Gastroesophageal sphincter (tissue), 3 donors: ENCODE measurements at regions not wholly inside any gene's neighbourhood (a gene's known extent, or its start where the extent isn't known, plus 50 kb on each side); places are given as distances from the start of the nearest gene placed in this dataset.

ENCODE experiments used
- EP300 ChIP-seq: sonication (generic); formaldehyde crosslinking; IDR thresholded peaks from one replicate; pipeline ENCODE4 v1.6.1; 2017; ENCODE audit warnings: antibody characterized with exemption, mild to moderate bottlenecking
- POLR2A ChIP-seq, 2 donors: fragments of 450-650 bp; IDR thresholded peaks; one replicate each; pipeline ENCODE4 v1.6.1; 2017; ENCODE audit warnings: antibody characterized with exemption in 2 of 2, mild to moderate bottlenecking in 2 of 2, moderate library complexity in 1 of 2
- POLR2AphosphoS5 ChIP-seq: sonication (generic); formaldehyde crosslinking; IDR thresholded peaks from one replicate; pipeline ENCODE4 v1.6.1; 2017; ENCODE audit warnings: antibody characterized with exemption
- TF ChIP-seq, protein P1 (sequence below), 4 experiments: fragments of 200-600 bp in 2 of 4; fragments of 450-650 bp in 2 of 4; sonication (generic) in 1 of 4; IDR thresholded peaks; one replicate each; pipeline ENCODE4 v1.5.1; 2017 to 2019; ENCODE audit warnings: antibody characterized with exemption in 4 of 4, mild to moderate bottlenecking in 2 of 4, moderate library complexity in 2 of 4

DNA sequence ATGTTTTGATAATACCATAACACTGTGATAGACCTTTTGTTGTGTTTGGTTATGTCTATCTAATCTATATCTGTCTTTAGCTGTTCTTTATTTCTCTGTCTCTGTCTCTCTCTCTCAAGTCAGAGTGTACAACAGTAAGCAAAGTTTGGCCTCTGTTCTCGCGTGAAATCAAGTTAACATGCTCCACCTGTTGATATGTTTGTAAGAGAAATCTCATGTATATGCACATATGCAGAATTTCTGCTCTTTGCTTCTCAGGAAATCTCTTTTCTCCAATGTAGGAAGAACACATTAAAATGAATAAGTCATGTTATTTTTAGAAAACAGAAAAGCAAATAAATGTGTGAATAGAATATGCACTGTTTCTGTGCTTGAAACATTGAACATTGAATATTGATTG, 425.5 kb upstream of the SEMA6D start:
- TF ChIP-seq, protein P1, sequence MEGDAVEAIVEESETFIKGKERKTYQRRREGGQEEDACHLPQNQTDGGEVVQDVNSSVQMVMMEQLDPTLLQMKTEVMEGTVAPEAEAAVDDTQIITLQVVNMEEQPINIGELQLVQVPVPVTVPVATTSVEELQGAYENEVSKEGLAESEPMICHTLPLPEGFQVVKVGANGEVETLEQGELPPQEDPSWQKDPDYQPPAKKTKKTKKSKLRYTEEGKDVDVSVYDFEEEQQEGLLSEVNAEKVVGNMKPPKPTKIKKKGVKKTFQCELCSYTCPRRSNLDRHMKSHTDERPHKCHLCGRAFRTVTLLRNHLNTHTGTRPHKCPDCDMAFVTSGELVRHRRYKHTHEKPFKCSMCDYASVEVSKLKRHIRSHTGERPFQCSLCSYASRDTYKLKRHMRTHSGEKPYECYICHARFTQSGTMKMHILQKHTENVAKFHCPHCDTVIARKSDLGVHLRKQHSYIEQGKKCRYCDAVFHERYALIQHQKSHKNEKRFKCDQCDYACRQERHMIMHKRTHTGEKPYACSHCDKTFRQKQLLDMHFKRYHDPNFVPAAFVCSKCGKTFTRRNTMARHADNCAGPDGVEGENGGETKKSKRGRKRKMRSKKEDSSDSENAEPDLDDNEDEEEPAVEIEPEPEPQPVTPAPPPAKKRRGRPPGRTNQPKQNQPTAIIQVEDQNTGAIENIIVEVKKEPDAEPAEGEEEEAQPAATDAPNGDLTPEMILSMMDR (IDR thresholded peaks at IDR 0.05), result no peak
- no peak for TF ChIP-seq EP300
- TF ChIP-seq POLR2A (IDR thresholded peaks at IDR 0.05), result no peak
- TF ChIP-seq POLR2AphosphoS5, result no peak
